GM23338 (cell line): ENCODE measurements at regions not wholly inside any gene's neighbourhood (a gene's known extent, or its start where the extent isn't known, plus 50 kb on each side); places are given as distances from the start of the nearest gene placed in this dataset.

Source experiments
- CREB1 ChIP-seq: fragments of 250-450 bp; sonication (Bioruptor Pico); IDR thresholded peaks from 2 replicates; pipeline ENCODE4 v1.5.0; 2020; ENCODE audit warnings: low read depth, mild to moderate bottlenecking, moderate library complexity
- CTCF ChIP-seq, 2 experiments: fragments of 200-600 bp in 1 of 2; sonication (generic) in 1 of 2; conservative IDR thresholded peaks; 2 replicates each; pipeline versions ENCODE4 v1.5.1 to v1.6.1; 2016 to 2017; ENCODE audit warnings: antibody characterized with exemption in 2 of 2, low read depth in 2 of 2, mild to moderate bottlenecking in 2 of 2, moderate library complexity in 1 of 2
- ETS1 ChIP-seq: IDR thresholded peaks from 2 replicates; pipeline ENCODE4 v1.6.1; 2016; ENCODE audit warnings: antibody characterized with exemption
- EZH2 ChIP-seq: fragments of 200-600 bp; sonication (generic); IDR thresholded peaks from one replicate; pipeline ENCODE4 v1.8.0; 2017; ENCODE audit warnings: antibody characterized with exemption, mild to moderate bottlenecking, low read depth; ENCODE audit not compliant: unreplicated experiment
- EZH2phosphoT487 ChIP-seq: fragments of 200-600 bp; sonication (generic); IDR thresholded peaks from one replicate; pipeline ENCODE4 v1.8.1; 2018; ENCODE audit warnings: antibody characterized with exemption; ENCODE audit not compliant: unreplicated experiment
- JUNB ChIP-seq: IDR thresholded peaks from one replicate; pipeline ENCODE4 v1.6.1; 2016; ENCODE audit warnings: antibody characterized with exemption; ENCODE audit not compliant: unreplicated experiment
- NANOG ChIP-seq: IDR thresholded peaks from 2 replicates; pipeline ENCODE4 v1.6.1; 2016; ENCODE audit warnings: antibody characterized with exemption, borderline replicate concordance
- POLR2AphosphoS5 ChIP-seq: IDR thresholded peaks from 2 replicates; pipeline ENCODE4 v1.6.1; 2016; ENCODE audit warnings: antibody characterized with exemption, low read depth
- REST ChIP-seq: IDR thresholded peaks from one replicate; pipeline ENCODE4 v1.6.1; 2018; ENCODE audit warnings: antibody characterized with exemption; ENCODE audit not compliant: unreplicated experiment
- STAT1 ChIP-seq: IDR thresholded peaks from one replicate; pipeline ENCODE4 v1.6.1; 2016; ENCODE audit warnings: antibody characterized with exemption; ENCODE audit not compliant: unreplicated experiment
- ZNF114 ChIP-seq: fragments of 250-450 bp; sonication (Bioruptor Pico); IDR thresholded peaks from 2 replicates; pipeline ENCODE4 v1.5.0; 2020; ENCODE audit warnings: mild to moderate bottlenecking, moderate library complexity
- ZNF462 ChIP-seq: fragments of 250-450 bp; sonication (Bioruptor Pico); IDR thresholded peaks from 2 replicates; pipeline ENCODE4 v1.5.0; 2020; ENCODE audit warnings: mild to moderate bottlenecking, moderate library complexity

- no peak for TF ChIP-seq CTCF (conservative IDR thresholded peaks at IDR 0.05; ENCODE audit: low read depth in 2 of 2)
- TF ChIP-seq CREB1 (CRISPR knock-in tag), result no peak
- TF ChIP-seq POLR2AphosphoS5, result no peak
- no peak for TF ChIP-seq EZH2phosphoT487
- TF ChIP-seq JUNB, result no peak
- no peak for TF ChIP-seq REST
- no peak for TF ChIP-seq EZH2
- TF ChIP-seq ZNF114, result no peak
- no peak for TF ChIP-seq ZNF462 (CRISPR knock-in tag)
- TF ChIP-seq ETS1, result no peak
- TF ChIP-seq NANOG, result no peak
- TF ChIP-seq STAT1, result no peak
These were observed 208.2 kb downstream of the DAD1 start for GRCh38 chr14:22380571-22381407.
